ENCODE measurements at regions not wholly inside any gene's neighbourhood (a gene's known extent, or its start where the extent isn't known, plus 50 kb on each side); places are given as distances from the start of the nearest gene placed in this dataset.

GRCh38 chr2:104200533-104201168 is 653.3 kb upstream of the POU3F3 start:
- H3K27me3 ChIP-seq, result no peaks in the 10 kb centered on the region
- TF ChIP-seq CTCF (IDR thresholded peaks at IDR 0.05), result no peak
- no peak for DNase-seq (ENCODE audit: low spot score in 2 of 2)
- no peaks in the 10 kb centered on the region for H3K9me3 ChIP-seq
- H3K36me3 ChIP-seq, result no peaks in the 10 kb centered on the region
- intact Hi-C loops (cut with DNase I), result no loop called here
- H3K4me3 ChIP-seq, result no peak overlapping the region
- H3K27ac ChIP-seq, result no peak overlapping the region
- H3K4me1 ChIP-seq, result no peaks in the 10 kb centered on the region

- Histone ChIP-seq H3K4me1 (no peaks in the 10 kb centered on the region), H3K4me3 (no peak overlapping the region), H3K36me3 (no peaks in the 10 kb centered on the region), H3K27me3 (no peaks in the 10 kb centered on the region), H3K9me3 (no peaks in the 10 kb centered on the region), H3K27ac (no peak overlapping the region)
- intact Hi-C loops (cut with DNase I), result no loop called here
- no peak for TF ChIP-seq CTCF (IDR thresholded peaks at IDR 0.05)
- no peak for DNase-seq (ENCODE audit: low spot score in 2 of 2)
These were observed 640.2 kb upstream of the POU3F3 start for GRCh38 chr2:104213758-104214157.

GRCh38 chr2:104215269-104216161 is 638.4 kb upstream of the POU3F3 start:
- Histone ChIP-seq H3K4me3 (no peak overlapping the region), H3K27ac (no peak overlapping the region), H3K9me3 (no peaks in the 10 kb centered on the region), H3K27me3 (no peaks in the 10 kb centered on the region), H3K4me1 (no peaks in the 10 kb centered on the region), H3K36me3 (no peaks in the 10 kb centered on the region)
- no peak for TF ChIP-seq CTCF (IDR thresholded peaks at IDR 0.05)
- no peak for DNase-seq (ENCODE audit: low spot score in 2 of 2)
- intact Hi-C loops (cut with DNase I), result no loop called here

- TF ChIP-seq CTCF (IDR thresholded peaks at IDR 0.05), result no peak
- intact Hi-C loops (cut with DNase I), result no loop called here
- Histone ChIP-seq H3K9me3 (no peaks in the 10 kb centered on the region), H3K4me3 (no peak overlapping the region), H3K36me3 (no peaks in the 10 kb centered on the region), H3K4me1 (no peaks in the 10 kb centered on the region), H3K27ac (no peak overlapping the region), H3K27me3 (no peaks in the 10 kb centered on the region)
- no peak for DNase-seq (ENCODE audit: low spot score in 2 of 2)
These were observed 620.3 kb upstream of the POU3F3 start for GRCh38 chr2:104233591-104233990.

GRCh38 chr2:104236491-104236890 is 617.4 kb upstream of the POU3F3 start:
- no peaks in the 10 kb centered on the region for H3K27me3 ChIP-seq

More at GRCh38 chr2:104236491-104236890, 617.4 kb upstream of the POU3F3 start:
- no peak for DNase-seq (ENCODE audit: low spot score in 2 of 2)
- H3K27ac ChIP-seq, result no peak overlapping the region
- TF ChIP-seq CTCF (IDR thresholded peaks at IDR 0.05), result no peak
- H3K4me3 ChIP-seq, result no peak overlapping the region
- intact Hi-C loops (cut with DNase I), result no loop called here
- no peaks in the 10 kb centered on the region for H3K9me3 ChIP-seq
- H3K4me1 ChIP-seq, result no peaks in the 10 kb centered on the region
- no peaks in the 10 kb centered on the region for H3K36me3 ChIP-seq

All from ascending aorta (tissue), 2 donors.